ENCODE measurements at regions not wholly inside any gene's neighbourhood (a gene's known extent, or its start where the extent isn't known, plus 50 kb on each side); places are given as distances from the start of the nearest gene placed in this dataset.

GRCh38 chr10:28147706-28148105 lies 148.8 kb upstream of the ODAD2 start:
- in situ Hi-C loops (cut with MboI; ENCODE audit: low sequenced_read_pairs in 4 of 4) (no loop called here), intact Hi-C loops (cut with DNase I; ENCODE audit: low total_unique reads) (no loop called here)
- no peaks in the 10 kb centered on the region for H3K9me3 ChIP-seq
- H3K4me1 ChIP-seq: no peaks in the 10 kb centered on the region
- H3K27me3 ChIP-seq: no peaks in the 10 kb centered on the region
- ATAC-seq (no peak), DNase-seq (no peak)
- no peak overlapping the region for H3K27ac ChIP-seq
- H3K36me3 ChIP-seq: no peaks in the 10 kb centered on the region
- no peak overlapping the region for H3K4me3 ChIP-seq
- TF ChIP-seq CTCF (IDR thresholded peaks at IDR 0.05 in 4 of 5, conservative IDR thresholded peaks at IDR 0.05 in 1 of 5) (no peak), POLR2A (IDR thresholded peaks at IDR 0.05) (no peak)

GRCh38 chr10:28139138-28139537 lies 140.3 kb upstream of the ODAD2 start:
- in situ Hi-C loops (cut with MboI; ENCODE audit: low sequenced_read_pairs in 4 of 4): no loop called here

GRCh38 chr10:28137907-28138880 lies 139.3 kb upstream of the ODAD2 start:
- Histone ChIP-seq H3K36me3 (no peaks in the 10 kb centered on the region), H3K9me3 (peaks cover 0 to 7% (median 0%) of the 10 kb centered on the region in 3 donors), H3K4me1 (no peaks in the 10 kb centered on the region), H3K27ac (no peak overlapping the region), H3K4me3 (no peak overlapping the region), H3K27me3 (no peaks in the 10 kb centered on the region)
- ATAC-seq (no peak), DNase-seq (no peak)
- in situ Hi-C loops (cut with MboI; ENCODE audit: low sequenced_read_pairs in 4 of 4) (no loop called here), intact Hi-C loops (cut with DNase I; ENCODE audit: low total_unique reads) (no loop called here)
- TF ChIP-seq POLR2A (IDR thresholded peaks at IDR 0.05) (no peak), CTCF (IDR thresholded peaks at IDR 0.05 in 4 of 5, conservative IDR thresholded peaks at IDR 0.05 in 1 of 5) (no peak)

More at GRCh38 chr10:28139138-28139537, 140.3 kb upstream of the ODAD2 start:
- H3K9me3 ChIP-seq: peaks cover 0 to 7% (median 0%) of the 10 kb centered on the region in 3 donors
- DNase-seq: no peak
- H3K4me1 ChIP-seq: no peaks in the 10 kb centered on the region
- no peaks in the 10 kb centered on the region for H3K36me3 ChIP-seq
- ATAC-seq: no peak
- intact Hi-C loops (cut with DNase I; ENCODE audit: low total_unique reads): no loop called here
- TF ChIP-seq CTCF (IDR thresholded peaks at IDR 0.05 in 4 of 5, conservative IDR thresholded peaks at IDR 0.05 in 1 of 5) (no peak), POLR2A (IDR thresholded peaks at IDR 0.05) (no peak)
- H3K27ac ChIP-seq: no peak overlapping the region
- H3K4me3 ChIP-seq: no peak overlapping the region
- no peaks in the 10 kb centered on the region for H3K27me3 ChIP-seq

- Histone ChIP-seq H3K36me3 (no peaks in the 10 kb centered on the region), H3K4me3 (no peak overlapping the region), H3K9me3 (peaks cover 0 to 7% (median 0%) of the 10 kb centered on the region in 3 donors), H3K27me3 (no peaks in the 10 kb centered on the region), H3K4me1 (no peaks in the 10 kb centered on the region), H3K27ac (no peak overlapping the region)
- DNase-seq (no peak), ATAC-seq (no peak)
- TF ChIP-seq POLR2A (IDR thresholded peaks at IDR 0.05) (no peak), CTCF (IDR thresholded peaks at IDR 0.05 in 4 of 5, conservative IDR thresholded peaks at IDR 0.05 in 1 of 5) (no peak)
- intact Hi-C loops (cut with DNase I; ENCODE audit: low total_unique reads) (no loop called here), in situ Hi-C loops (cut with MboI; ENCODE audit: low sequenced_read_pairs in 4 of 4) (no loop called here)
These were observed 136.4 kb upstream of the ODAD2 start for GRCh38 chr10:28135258-28135657.
